Fibroblast of lung (primary cell): ENCODE measurements at regions not wholly inside any gene's neighbourhood (a gene's known extent, or its start where the extent isn't known, plus 50 kb on each side); places are given as distances from the start of the nearest gene placed in this dataset.

ENCODE experiments used
- DNase-seq, 2 donors: peaks; one replicate each; pipeline versions ENCODE4 v3.0.0 to v3.0.0-alpha.2; 2010; ENCODE audit warnings: low read depth in 2 of 2
- H2AFZ ChIP-seq: 2 replicates; pipeline ENCODE4 v1.5.1; 2012; ENCODE audit warnings: low read length, control low read depth, inconsistent platforms
- H3K27ac ChIP-seq: 2 replicates; pipeline ENCODE4 v1.5.1; 2011; ENCODE audit warnings: low read length, control low read depth; ENCODE audit not compliant: insufficient read depth
- H3K27me3 ChIP-seq: 2 replicates; pipeline ENCODE4 v1.5.1; 2011; ENCODE audit warnings: mild to moderate bottlenecking, low read length; ENCODE audit not compliant: control insufficient read depth, insufficient read depth
- H3K36me3 ChIP-seq: 2 replicates; pipeline ENCODE4 v1.5.1; 2011; ENCODE audit warnings: low read length; ENCODE audit not compliant: control insufficient read depth, insufficient read depth
- H3K4me1 ChIP-seq: 2 replicates; pipeline ENCODE4 v1.5.1; 2011; ENCODE audit warnings: low read length; ENCODE audit not compliant: control insufficient read depth, insufficient read depth; ENCODE audit errors: extremely low read depth
- H3K4me2 ChIP-seq: 2 replicates; pipeline ENCODE4 v1.5.1; 2011; ENCODE audit warnings: low read length, control low read depth; ENCODE audit not compliant: insufficient read depth; ENCODE audit errors: extremely low read depth
- H3K4me3 ChIP-seq, 4 experiments: fragments of 200-600 bp in 1 of 4; sonication (generic) in 1 of 4; replicated peaks in 1 of 4; 2 replicates each; pipeline ENCODE4 v1.5.1; 2011 to 2016; ENCODE audit warnings: low read length in 4 of 4, low read depth in 3 of 4, mild to moderate bottlenecking in 3 of 4, control low read depth in 2 of 4, inconsistent platforms in 1 of 4, mixed read lengths in 1 of 4; ENCODE audit not compliant: insufficient read depth in 1 of 4; ENCODE audit errors: control extremely low read depth in 1 of 4
- H3K79me2 ChIP-seq: 2 replicates; pipeline ENCODE4 v1.5.1; 2012; ENCODE audit warnings: mild to moderate bottlenecking, low read length, inconsistent platforms; ENCODE audit not compliant: control insufficient read depth, insufficient read depth
- H3K9ac ChIP-seq: 2 replicates; pipeline ENCODE4 v1.5.1; 2011; ENCODE audit warnings: mild to moderate bottlenecking, low read length, control low read depth; ENCODE audit not compliant: insufficient read depth
- H3K9me3 ChIP-seq: 2 replicates; pipeline ENCODE4 v1.5.1; 2012; ENCODE audit warnings: low read depth, low read length; ENCODE audit not compliant: control insufficient read depth, insufficient read depth
- H4K20me1 ChIP-seq: 2 replicates; pipeline ENCODE4 v1.5.1; 2011; ENCODE audit warnings: low read length; ENCODE audit not compliant: control insufficient read depth, insufficient read depth; ENCODE audit errors: extremely low read depth
- CTCF ChIP-seq, 2 donors: IDR thresholded peaks in 1 of 2; conservative IDR thresholded peaks in 1 of 2; 1 replicate in 1 of 2; 2 replicates in 1 of 2; pipeline ENCODE4 v1.5.1; 2011 to 2012; ENCODE audit warnings: low read length in 2 of 2, control low read depth in 1 of 2, inconsistent platforms in 1 of 2, low read depth in 1 of 2, mild to moderate bottlenecking in 1 of 2
- EZH2 ChIP-seq: IDR thresholded peaks from 2 replicates; pipeline ENCODE4 v1.5.1; 2012; ENCODE audit warnings: low read length, control low read depth, mild to moderate bottlenecking; ENCODE audit errors: missing control alignments

DNA sequence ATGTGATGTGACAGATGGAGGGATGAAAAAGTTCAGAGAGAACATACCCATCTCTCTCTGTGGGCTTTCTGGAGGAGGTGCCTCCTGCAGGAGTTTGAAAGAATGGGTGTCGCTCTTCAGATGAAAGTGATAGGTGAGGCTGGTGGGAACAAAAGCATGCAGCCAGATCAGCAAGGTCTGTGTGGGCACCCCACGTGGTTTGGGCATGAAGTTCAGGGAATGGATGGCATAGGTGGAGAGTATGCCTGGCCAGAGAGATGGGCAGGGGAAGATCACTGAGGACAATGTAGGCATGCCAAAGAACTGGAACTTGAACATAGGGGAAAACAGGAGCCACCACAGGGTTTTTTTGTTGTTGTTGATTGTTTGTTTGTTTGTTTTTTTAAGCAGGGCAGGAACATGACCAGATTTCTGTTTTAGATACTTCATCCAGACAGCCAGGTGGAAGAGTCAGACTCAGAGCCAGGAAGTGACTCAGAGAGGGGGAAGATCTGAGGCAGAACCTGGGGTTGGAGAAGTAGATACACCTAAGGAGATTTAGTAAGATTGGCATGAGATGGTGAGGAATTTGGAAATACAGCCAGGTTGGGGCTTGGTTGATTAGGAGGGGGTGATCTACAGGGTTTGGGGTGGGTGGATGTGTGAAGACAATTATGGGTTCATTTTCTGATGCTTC lies 64.8 kb upstream of the CLSTN2 start:
- Histone ChIP-seq H3K27me3 (no peaks in the 10 kb centered on the region), H3K9me3 (no peaks in the 10 kb centered on the region), H3K4me3 (no peak overlapping the region), H3K4me1 (no peaks in the 10 kb centered on the region), H4K20me1 (no peaks in the 10 kb centered on the region), H3K4me2 (no peak overlapping the region), H3K36me3 (no peaks in the 10 kb centered on the region), H3K9ac (no peak overlapping the region), H3K79me2 (no peaks in the 10 kb centered on the region), H2AFZ (no peak overlapping the region), H3K27ac (no peak overlapping the region)
- no peak for DNase-seq
- TF ChIP-seq EZH2 (no peak), CTCF (conservative IDR thresholded peaks at IDR 0.05 in 1 of 2, IDR thresholded peaks at IDR 0.05 in 1 of 2; ENCODE audit: low read depth in 1 of 2, low read length in 2 of 2) (no peak)

GRCh38 chr3:139868773-139869172 lies 66.2 kb upstream of the CLSTN2 start:
- Histone ChIP-seq H3K27ac (no peak overlapping the region), H3K4me1 (no peaks in the 10 kb centered on the region), H3K79me2 (no peaks in the 10 kb centered on the region), H3K4me2 (no peak overlapping the region), H3K4me3 (no peak overlapping the region), H4K20me1 (no peaks in the 10 kb centered on the region), H2AFZ (no peak overlapping the region), H3K27me3 (no peaks in the 10 kb centered on the region), H3K36me3 (no peaks in the 10 kb centered on the region), H3K9ac (no peak overlapping the region), H3K9me3 (no peaks in the 10 kb centered on the region)
- no peak for DNase-seq
- TF ChIP-seq EZH2, result no peak

DNA sequence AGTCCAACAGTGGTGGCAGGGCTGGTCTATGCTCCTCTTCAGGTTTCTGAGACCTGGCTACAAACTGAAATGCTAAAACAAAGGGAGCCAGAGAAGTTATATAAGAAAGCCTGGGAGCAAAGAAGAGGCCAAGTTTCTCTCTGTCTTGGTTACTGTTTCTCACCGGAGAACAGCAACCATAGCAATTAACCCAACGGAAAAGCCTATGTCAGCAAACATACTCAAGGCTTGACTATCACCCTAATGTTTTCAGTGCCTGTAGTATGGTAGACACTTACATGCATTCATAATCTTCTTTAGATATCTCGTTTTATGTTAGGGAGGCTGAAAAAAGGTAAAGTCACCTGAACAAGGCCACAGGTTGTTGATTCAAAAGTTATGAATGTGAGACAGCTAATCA lies 86.3 kb upstream of the CLSTN2 start:
- H3K79me2 ChIP-seq, result no peaks in the 10 kb centered on the region
- no peak for TF ChIP-seq EZH2
- TF ChIP-seq CTCF (conservative IDR thresholded peaks at IDR 0.05 in 1 of 2, IDR thresholded peaks at IDR 0.05 in 1 of 2; ENCODE audit: low read depth in 1 of 2, low read length in 2 of 2), result no peak
- no peaks in the 10 kb centered on the region for H3K27me3 ChIP-seq
- H3K36me3 ChIP-seq, result no peaks in the 10 kb centered on the region
- no peaks in the 10 kb centered on the region for H4K20me1 ChIP-seq
- H3K27ac ChIP-seq, result no peak overlapping the region
- H3K4me1 ChIP-seq, result no peaks in the 10 kb centered on the region
- H2AFZ ChIP-seq, result no peak overlapping the region
- no peak overlapping the region for H3K4me2 ChIP-seq
- H3K4me3 ChIP-seq, result no peak overlapping the region
- H3K9ac ChIP-seq, result no peak overlapping the region
- no peak for DNase-seq
- H3K9me3 ChIP-seq, result no peaks in the 10 kb centered on the region
